ENCODE measurements at regions not wholly inside any gene's neighbourhood (a gene's known extent, or its start where the extent isn't known, plus 50 kb on each side); places are given as distances from the start of the nearest gene placed in this dataset.

- H3K9ac ChIP-seq (replicated peaks; ENCODE audit: extremely low read depth, insufficient read depth, low read length): no peak overlapping the region
- H3K9me3 ChIP-seq (replicated peaks; ENCODE audit: control insufficient read depth, insufficient read depth, low read length): no peaks in the 10 kb centered on the region
- H3K36me3 ChIP-seq (ENCODE audit: control insufficient read depth in 2 of 2, extremely low read depth in 1 of 2, insufficient read depth in 2 of 2, low read length in 2 of 2): no peaks in the 10 kb centered on the region
- CTCF ChIA-PET: no interaction called here
- DNase-seq (ENCODE audit: low read depth, low spot score): no peak
- H3K4me2 ChIP-seq (ENCODE audit: insufficient read depth, low read length): no peak overlapping the region
- H4K20me1 ChIP-seq (replicated peaks; ENCODE audit: control insufficient read depth, extremely low read depth, insufficient read depth, low read length): no peaks in the 10 kb centered on the region
- intact Hi-C loops (cut with micrococcal nuclease) (no loop called here), dilution Hi-C loops (cut with MboI; ENCODE audit: extremely low pct_ligation_motif_present, low sequenced_read_pairs) (no loop called here)
- H3K27me3 ChIP-seq (ENCODE audit: control insufficient read depth in 2 of 2, insufficient read depth in 2 of 2, low read length in 2 of 2): no peaks in the 10 kb centered on the region
- no peak overlapping the region for H3K27ac ChIP-seq (ENCODE audit: insufficient read depth, low read depth, low read length)
- no peak overlapping the region for H2AFZ ChIP-seq (ENCODE audit: low read depth, low read length)
- no peak for FAIRE-seq
- H3K4me3 ChIP-seq (replicated peaks in 1 of 3; ENCODE audit: insufficient read depth in 1 of 3, low read depth in 1 of 3, low read length in 3 of 3): no peak overlapping the region
- no peaks in the 10 kb centered on the region for H3K4me1 ChIP-seq (ENCODE audit: control insufficient read depth, extremely low read depth, insufficient read depth, low read length)
- H3K79me2 ChIP-seq (ENCODE audit: control insufficient read depth, insufficient read depth, low read length): no peaks in the 10 kb centered on the region
- H3K9me1 ChIP-seq (replicated peaks; ENCODE audit: control insufficient read depth, extremely low read depth, insufficient read depth, low read length): no peaks in the 10 kb centered on the region
- no TSS peak for BruUV-seq (replicated peaks)
- TF ChIP-seq MYC (IDR thresholded peaks at IDR 0.05; ENCODE audit: low read depth, low read length): no peak
- no peak for TF ChIP-seq MAX (IDR thresholded peaks at IDR 0.05; ENCODE audit: insufficient read depth, insufficient read length)
- TF ChIP-seq JUN (IDR thresholded peaks at IDR 0.05; ENCODE audit: borderline replicate concordance, insufficient read depth, insufficient read length, low read depth): no peak
- no peak for TF ChIP-seq FOS (IDR thresholded peaks at IDR 0.05; ENCODE audit: borderline replicate concordance, insufficient read depth, low read length)
- TF ChIP-seq GATA2 (IDR thresholded peaks at IDR 0.05; ENCODE audit: insufficient read depth, insufficient read length, low read depth, low read length): no peak
- no peak for TF ChIP-seq EZH2 (IDR thresholded peaks at IDR 0.05; ENCODE audit: borderline replicate concordance, low read depth, low read length, severe bottlenecking)
- no peak for TF ChIP-seq POLR2A (IDR thresholded peaks at IDR 0.05; ENCODE audit: low read depth, low read length)
- TF ChIP-seq, protein P1, sequence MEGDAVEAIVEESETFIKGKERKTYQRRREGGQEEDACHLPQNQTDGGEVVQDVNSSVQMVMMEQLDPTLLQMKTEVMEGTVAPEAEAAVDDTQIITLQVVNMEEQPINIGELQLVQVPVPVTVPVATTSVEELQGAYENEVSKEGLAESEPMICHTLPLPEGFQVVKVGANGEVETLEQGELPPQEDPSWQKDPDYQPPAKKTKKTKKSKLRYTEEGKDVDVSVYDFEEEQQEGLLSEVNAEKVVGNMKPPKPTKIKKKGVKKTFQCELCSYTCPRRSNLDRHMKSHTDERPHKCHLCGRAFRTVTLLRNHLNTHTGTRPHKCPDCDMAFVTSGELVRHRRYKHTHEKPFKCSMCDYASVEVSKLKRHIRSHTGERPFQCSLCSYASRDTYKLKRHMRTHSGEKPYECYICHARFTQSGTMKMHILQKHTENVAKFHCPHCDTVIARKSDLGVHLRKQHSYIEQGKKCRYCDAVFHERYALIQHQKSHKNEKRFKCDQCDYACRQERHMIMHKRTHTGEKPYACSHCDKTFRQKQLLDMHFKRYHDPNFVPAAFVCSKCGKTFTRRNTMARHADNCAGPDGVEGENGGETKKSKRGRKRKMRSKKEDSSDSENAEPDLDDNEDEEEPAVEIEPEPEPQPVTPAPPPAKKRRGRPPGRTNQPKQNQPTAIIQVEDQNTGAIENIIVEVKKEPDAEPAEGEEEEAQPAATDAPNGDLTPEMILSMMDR (IDR thresholded peaks at IDR 0.05; ENCODE audit: extremely low read depth in 1 of 2, insufficient read depth in 1 of 2, low read depth in 1 of 2, low read length in 2 of 2): no peak
- TF ChIP-seq POLR2AphosphoS5 (IDR thresholded peaks at IDR 0.05; ENCODE audit: insufficient read depth, low read depth, low read length): no peak
- POLR2A ChIA-PET: no interaction called here
Observed at GRCh38 chr13:93086329-93086728, 140.3 kb upstream of the GPC6 start.

Measured in endothelial cell of umbilical vein (primary cell).